Hepatocyte (in vitro differentiated cells): ENCODE measurements at regions not wholly inside any gene's neighbourhood (a gene's known extent, or its start where the extent isn't known, plus 50 kb on each side); places are given as distances from the start of the nearest gene placed in this dataset.

Source experiments
- DNase-seq: peaks from one replicate; pipeline ENCODE4 v3.0.0-alpha.2; 2016; ENCODE audit warnings: low spot score
- H2AFZ ChIP-seq: fragments of 200-600 bp; sonication (generic); 2 replicates; pipeline ENCODE4 v1.6.0; 2016; ENCODE audit warnings: antibody characterized with exemption, mild to moderate bottlenecking
- H3K27ac ChIP-seq: fragments of 200-600 bp; sonication (generic); 2 replicates; pipeline ENCODE4 v1.5.1; 2016; ENCODE audit warnings: mild to moderate bottlenecking
- H3K27me3 ChIP-seq: fragments of 200-600 bp; sonication (generic); 2 replicates; pipeline ENCODE4 v1.6.1; 2016
- H3K36me3 ChIP-seq: fragments of 200-600 bp; sonication (generic); replicated peaks from 2 replicates; pipeline ENCODE4 v1.5.1; 2016; ENCODE audit warnings: low read depth; ENCODE audit not compliant: insufficient read depth
- H3K4me1 ChIP-seq: fragments of 200-600 bp; sonication (generic); 2 replicates; pipeline ENCODE4 v1.5.1; 2016; ENCODE audit warnings: mild to moderate bottlenecking, moderate library complexity; ENCODE audit not compliant: insufficient read depth
- H3K4me2 ChIP-seq: fragments of 200-600 bp; sonication (generic); 2 replicates; pipeline ENCODE4 v1.6.0; 2016
- H3K4me3 ChIP-seq: fragments of 200-600 bp; sonication (generic); 2 replicates; pipeline ENCODE4 v1.5.1; 2016; ENCODE audit warnings: mild to moderate bottlenecking
- H3K79me2 ChIP-seq: fragments of 200-600 bp; sonication (generic); 2 replicates; pipeline ENCODE4 v1.6.0; 2017; ENCODE audit warnings: mild to moderate bottlenecking
- H3K9me2 ChIP-seq: fragments of 200-600 bp; sonication (generic); replicated peaks from 2 replicates; pipeline ENCODE4 v1.6.0; 2017; ENCODE audit warnings: mild to moderate bottlenecking; ENCODE audit not compliant: insufficient read depth
- H3K9me3 ChIP-seq: fragments of 200-600 bp; sonication (generic); 2 replicates; pipeline ENCODE4 v1.5.1; 2016; ENCODE audit warnings: low read depth, mild to moderate bottlenecking
- H4K20me1 ChIP-seq: fragments of 200-600 bp; sonication (generic); 2 replicates; pipeline ENCODE4 v1.6.0; 2016; ENCODE audit warnings: mild to moderate bottlenecking; ENCODE audit not compliant: insufficient read depth, poor library complexity, severe bottlenecking
- CTCF ChIP-seq: fragments of 200-600 bp; sonication (generic); IDR thresholded peaks from 2 replicates; pipeline ENCODE4 v1.5.1; 2016; ENCODE audit warnings: antibody characterized with exemption, mild to moderate bottlenecking; ENCODE audit not compliant: poor library complexity
- EZH2 ChIP-seq: fragments of 200-600 bp; sonication (generic); IDR thresholded peaks from 2 replicates; pipeline ENCODE4 v1.6.1; 2016; ENCODE audit warnings: antibody characterized with exemption, mild to moderate bottlenecking, borderline replicate concordance
- EZH2phosphoT487 ChIP-seq: fragments of 200-600 bp; sonication (generic); IDR thresholded peaks from one replicate; pipeline ENCODE4 v1.6.1; 2018; ENCODE audit warnings: antibody characterized with exemption, mild to moderate bottlenecking, low read depth, moderate library complexity; ENCODE audit not compliant: unreplicated experiment, severe bottlenecking
- WGBS: methylation state at CpG from one replicate; pipeline ENCODE4 v1.1.6; 2016; ENCODE audit warnings: low lambda C conversion rate; ENCODE audit errors: missing lambda C conversion rate; 5-methylcytosine and 5-hydroxymethylcytosine counted together

DNA sequence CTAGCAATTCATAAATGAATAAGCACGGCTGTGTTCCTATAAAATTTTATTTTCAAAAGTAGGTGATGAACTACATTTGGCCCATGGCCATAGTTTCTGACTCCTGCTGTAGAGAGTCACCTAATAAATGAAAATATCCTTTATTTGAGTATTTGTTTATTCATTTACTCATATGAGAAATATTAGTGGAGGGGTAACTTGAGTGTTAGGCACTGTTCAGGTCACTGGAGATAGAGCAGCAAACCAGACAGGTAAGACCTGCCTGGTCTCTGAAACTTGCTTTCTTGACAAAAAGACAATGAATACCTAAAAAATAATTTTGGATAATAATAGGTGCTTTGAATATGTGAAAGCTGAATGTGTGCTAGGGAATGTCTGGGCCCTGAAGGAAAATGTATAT lies 68.8 kb downstream of the YIPF5 start:
- no peak for DNase-seq
- Histone ChIP-seq H3K9me3 (no peaks in the 10 kb centered on the region), H2AFZ (no peak overlapping the region), H3K4me1 (no peaks in the 10 kb centered on the region), H3K79me2 (no peaks in the 10 kb centered on the region), H3K4me3 (no peak overlapping the region), H3K27me3 (no peaks in the 10 kb centered on the region), H3K36me3 (no peaks in the 10 kb centered on the region), H3K4me2 (no peak overlapping the region), H4K20me1 (no peaks in the 10 kb centered on the region), H3K9me2 (no peaks in the 10 kb centered on the region), H3K27ac (no peak overlapping the region)
- TF ChIP-seq EZH2 (no peak), CTCF (no peak), EZH2phosphoT487 (no peak)
- WGBS: 68% methylated on average over 1 of the region's 1 CpG

DNA sequence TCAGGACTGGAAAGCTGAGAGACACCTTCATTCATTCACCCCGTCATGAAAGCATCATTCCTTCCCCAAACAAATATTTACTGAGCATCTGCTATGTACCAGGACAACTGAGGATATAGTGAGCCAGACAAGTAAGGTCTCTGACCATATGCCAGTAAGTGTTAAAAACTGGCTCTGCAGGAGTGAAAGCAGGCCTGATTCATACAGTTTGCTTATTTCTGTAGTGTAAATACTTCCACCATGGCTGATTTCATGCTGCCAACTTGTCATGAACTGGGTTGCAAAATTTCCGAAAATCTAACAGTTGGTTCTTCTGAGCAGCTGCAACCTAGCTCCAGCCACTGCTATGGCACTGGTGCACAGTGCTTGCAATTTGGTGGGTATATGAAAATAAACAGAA lies 68.1 kb downstream of the YIPF5 start:
- Histone ChIP-seq H3K4me3 (no peak overlapping the region), H3K27ac (no peak overlapping the region), H3K36me3 (no peaks in the 10 kb centered on the region), H3K4me2 (no peak overlapping the region), H3K9me3 (no peaks in the 10 kb centered on the region), H3K9me2 (no peaks in the 10 kb centered on the region), H2AFZ (no peak overlapping the region), H3K4me1 (no peaks in the 10 kb centered on the region), H4K20me1 (no peaks in the 10 kb centered on the region), H3K27me3 (no peaks in the 10 kb centered on the region), H3K79me2 (no peaks in the 10 kb centered on the region)
- 79% methylated on average over 2 of the region's 2 CpGs for WGBS
- DNase-seq: no peak
- no peak for TF ChIP-seq EZH2

DNA sequence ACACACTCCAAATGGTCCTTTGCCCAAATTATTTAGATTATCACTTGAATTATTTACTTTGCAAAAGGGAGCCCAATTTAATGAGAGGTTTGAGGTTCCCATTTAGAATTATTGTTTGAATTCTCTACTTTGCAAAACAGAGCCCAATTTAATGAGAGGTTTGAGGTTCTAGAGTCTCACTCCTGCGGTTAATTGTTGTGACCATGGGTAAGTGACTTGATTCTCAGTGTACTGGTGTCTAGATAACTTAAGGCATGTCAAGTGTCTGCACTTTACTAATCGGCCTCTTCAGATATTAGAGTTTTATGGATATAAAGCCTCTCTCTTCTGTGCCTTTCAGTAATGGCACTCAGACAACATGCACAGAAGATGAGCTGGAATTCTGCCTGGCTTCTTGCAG lies 67.5 kb downstream of the YIPF5 start:
- no peaks in the 10 kb centered on the region for H3K27me3 ChIP-seq
- TF ChIP-seq EZH2phosphoT487: no peak

DNA sequence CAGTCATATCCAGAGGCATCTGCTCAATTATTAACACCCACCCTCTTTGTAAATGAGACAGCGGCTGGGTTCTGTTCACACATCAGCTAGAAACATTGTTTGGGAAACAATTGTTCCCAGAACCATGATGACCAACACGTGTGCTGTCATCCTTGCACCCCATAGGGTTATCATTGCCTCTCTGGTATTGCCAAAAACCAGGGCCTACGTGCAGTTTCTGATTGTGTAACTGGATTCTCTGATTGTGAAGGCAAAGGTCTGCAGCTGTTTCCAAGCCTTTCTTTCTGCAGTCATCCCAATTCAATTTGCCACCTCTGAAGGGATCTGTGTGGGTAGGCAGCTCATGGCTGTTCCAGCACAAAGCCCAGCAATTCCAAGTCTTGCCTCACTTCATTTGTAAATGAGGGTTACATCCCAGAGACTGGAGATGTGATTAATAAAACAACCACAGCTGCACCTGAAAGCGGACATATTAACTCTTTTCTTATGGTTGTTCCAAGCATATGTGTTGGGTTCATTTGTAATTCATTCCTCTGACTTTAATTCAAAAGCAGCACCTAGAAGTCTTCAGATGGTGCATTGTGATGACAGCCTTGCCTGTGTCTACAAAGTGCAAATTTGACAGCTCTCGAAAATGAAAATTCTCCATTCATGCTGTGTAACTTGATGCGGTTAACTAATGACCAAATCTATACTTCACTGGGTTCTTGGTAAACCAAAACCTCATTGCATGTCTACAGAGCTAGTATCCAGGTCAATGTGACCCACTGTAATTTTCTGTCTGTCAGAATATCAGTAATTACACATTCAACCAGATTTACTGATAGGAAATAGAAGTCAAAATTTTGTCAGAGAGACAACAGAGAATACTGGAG lies 66.6 kb downstream of the YIPF5 start:
- H2AFZ ChIP-seq: no peak overlapping the region
- WGBS: 90% methylated on average over 6 of the region's 6 CpGs
- TF ChIP-seq EZH2 (no peak), CTCF (no peak), EZH2phosphoT487 (no peak)
- H3K27me3 ChIP-seq: no peaks in the 10 kb centered on the region
- H4K20me1 ChIP-seq: no peaks in the 10 kb centered on the region
- no peak overlapping the region for H3K4me3 ChIP-seq
- no peak overlapping the region for H3K27ac ChIP-seq
- H3K9me3 ChIP-seq: no peaks in the 10 kb centered on the region
- no peak for DNase-seq
- H3K36me3 ChIP-seq: no peaks in the 10 kb centered on the region
- H3K79me2 ChIP-seq: no peaks in the 10 kb centered on the region
- no peaks in the 10 kb centered on the region for H3K4me1 ChIP-seq
- no peak overlapping the region for H3K4me2 ChIP-seq
- H3K9me2 ChIP-seq: no peaks in the 10 kb centered on the region

More for the DNA sequence above, 67.5 kb downstream of the YIPF5 start:
- Histone ChIP-seq H3K27ac (no peak overlapping the region), H3K79me2 (no peaks in the 10 kb centered on the region), H3K4me3 (no peak overlapping the region), H4K20me1 (no peaks in the 10 kb centered on the region), H3K9me3 (no peaks in the 10 kb centered on the region), H3K9me2 (no peaks in the 10 kb centered on the region), H3K4me2 (no peak overlapping the region), H3K4me1 (no peaks in the 10 kb centered on the region), H3K36me3 (no peaks in the 10 kb centered on the region), H2AFZ (no peak overlapping the region)
- WGBS: 92% methylated on average over 2 of the region's 2 CpGs
- no peak for DNase-seq
